ENCODE measurements at regions not wholly inside any gene's neighbourhood (a gene's known extent, or its start where the extent isn't known, plus 50 kb on each side); places are given as distances from the start of the nearest gene placed in this dataset.

DNA sequence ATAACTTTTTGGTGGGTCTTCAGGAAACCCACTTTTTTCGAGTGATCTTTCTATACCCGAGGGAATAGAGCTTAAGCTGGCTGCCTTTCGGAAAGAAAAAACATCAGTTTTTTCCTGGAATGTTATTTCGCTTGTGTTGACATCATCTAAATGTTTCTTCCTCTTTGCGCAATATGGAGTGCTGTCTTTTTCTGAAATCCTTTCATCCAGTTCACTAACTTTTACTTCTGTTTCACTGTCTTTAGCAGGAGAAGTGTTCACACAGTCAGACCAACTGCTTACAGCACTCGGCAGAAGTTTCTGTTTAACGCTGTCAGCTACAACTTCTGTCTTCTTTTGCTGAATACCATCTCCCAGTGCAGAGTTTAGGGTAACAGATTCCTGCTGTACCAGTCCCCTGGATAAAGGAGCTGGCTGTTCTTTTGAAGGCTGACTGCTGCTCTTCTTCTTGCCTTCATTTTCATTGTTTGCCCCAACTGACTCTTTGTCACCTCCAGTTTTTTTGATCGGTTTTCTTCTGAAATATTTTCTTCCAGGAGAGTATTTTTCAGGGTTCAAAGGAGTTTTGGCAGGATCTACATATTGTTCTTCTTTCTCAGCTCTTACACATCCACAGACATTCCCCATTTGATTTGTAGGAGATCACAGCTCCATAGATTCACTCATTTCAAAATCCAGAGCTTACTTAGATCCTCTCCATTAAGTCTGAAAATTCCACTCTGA, 50.0 kb upstream of the DST start:
- Histone ChIP-seq H3K27ac (peak overlapping the region; percentile 57 to 76 (median 67)), H3K4me3 (peak overlapping the region in 3 of 4 donors; percentile 15 to 32 (median 31)), H3K4me1 (peaks cover 0 to 9% (median 5%) of the 10 kb centered on the region in 4 donors), H3K36me3 (no peaks in the 10 kb centered on the region), H3K9me3 (no peaks in the 10 kb centered on the region), H3K27me3 (no peaks in the 10 kb centered on the region)
- peak in 1 of 2 donors; percentile 78 for ATAC-seq (ENCODE audit: low FRiP score in 2 of 2)
- TF ChIP-seq POLR2AphosphoS5 (IDR thresholded peaks at IDR 0.05) (peak; percentile 7 to 14), EP300 (IDR thresholded peaks at IDR 0.05) (no peak), POLR2A (IDR thresholded peaks at IDR 0.05) (peak in 1 of 4 donors; percentile 33)
- no peak for DNase-seq
- WGBS, 2 donors, result 62 to 64% methylated on average over 8 of the region's 8 CpGs

All from upper lobe of left lung (tissue), 6 donors.